Left kidney (tissue), 1 donor: ENCODE measurements at regions not wholly inside any gene's neighbourhood (a gene's known extent, or its start where the extent isn't known, plus 50 kb on each side); places are given as distances from the start of the nearest gene placed in this dataset.
"Not testable (repeated sequence)": the region's sequence is repeated elsewhere in the genome, so short reads cannot be mapped to it uniquely, and the experiment has no call there.

ENCODE experiments used
- DNase-seq: peaks from one replicate; pipeline ENCODE4 v3.0.0-alpha.2; 2013

DNA sequence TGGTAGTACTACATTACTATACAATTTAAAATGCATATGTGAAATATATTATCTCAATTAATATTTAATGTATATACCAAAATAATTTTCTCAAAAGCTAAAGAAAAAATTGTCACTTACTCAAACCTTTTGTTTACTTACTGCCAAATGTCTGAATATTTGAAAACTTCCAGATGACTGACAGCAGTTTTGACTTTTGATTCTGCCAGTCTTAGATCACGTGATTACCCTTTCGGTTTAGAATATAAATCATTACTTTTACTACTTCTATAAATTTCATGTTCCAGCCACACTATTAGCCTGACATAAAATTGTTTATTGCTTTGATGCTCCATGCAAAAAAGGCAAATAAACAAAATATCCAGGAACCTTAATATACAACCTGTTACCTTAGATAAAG is 680.7 kb upstream of the ID4 start:
- no peak for DNase-seq

GRCh38 chr6:19157486-19157885 is 679.7 kb upstream of the ID4 start:
- no peak for DNase-seq

GRCh38 chr6:19158586-19158985 is 678.6 kb upstream of the ID4 start:
- DNase-seq = no peak

GRCh38 chr6:19159089-19159488 is 678.1 kb upstream of the ID4 start:
- DNase-seq = no peak

DNA sequence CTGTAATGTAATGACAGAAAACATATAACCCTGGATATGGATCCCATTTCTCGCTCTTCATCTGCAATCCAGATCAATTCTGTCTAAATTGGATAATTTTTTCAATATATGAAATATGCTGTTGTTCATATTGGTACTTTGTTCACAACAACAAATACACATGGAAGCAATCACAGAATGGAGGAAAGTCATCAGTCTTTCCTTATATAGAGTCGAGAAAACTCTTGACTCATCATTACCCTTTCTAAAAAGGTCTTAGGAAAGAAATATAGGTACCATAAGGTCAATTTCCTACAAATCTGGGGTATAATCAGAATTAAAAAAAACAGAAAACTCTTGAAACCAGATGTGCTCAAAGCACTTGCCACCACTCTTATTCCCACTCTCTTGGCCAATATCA is 677.6 kb upstream of the ID4 start:
- no peak for DNase-seq

GRCh38 chr6:19160081-19160730 is 677.0 kb upstream of the ID4 start:
- DNase-seq = no peak

DNA sequence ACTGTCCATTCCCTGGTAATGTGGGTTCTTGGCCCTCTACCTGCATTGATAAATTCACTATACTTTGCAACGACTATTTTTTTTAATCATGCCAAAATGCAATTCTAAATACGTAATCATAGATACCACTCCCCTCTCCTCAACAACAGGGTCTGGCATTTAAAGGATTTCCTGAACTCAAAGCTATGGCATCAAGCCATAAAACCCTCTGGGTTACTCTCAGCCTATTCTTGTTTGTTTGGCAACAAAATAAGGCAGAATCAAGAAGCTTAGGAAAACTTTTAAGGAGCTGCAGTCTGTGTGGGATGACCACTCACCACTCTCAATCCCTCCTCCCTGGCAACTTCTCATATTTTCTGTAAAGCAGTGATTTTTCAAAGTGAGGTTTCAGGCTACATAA is 669.9 kb upstream of the ID4 start:
- no peak for DNase-seq

GRCh38 chr6:19169366-19169765 is 667.8 kb upstream of the ID4 start:
- no peak for DNase-seq

DNA sequence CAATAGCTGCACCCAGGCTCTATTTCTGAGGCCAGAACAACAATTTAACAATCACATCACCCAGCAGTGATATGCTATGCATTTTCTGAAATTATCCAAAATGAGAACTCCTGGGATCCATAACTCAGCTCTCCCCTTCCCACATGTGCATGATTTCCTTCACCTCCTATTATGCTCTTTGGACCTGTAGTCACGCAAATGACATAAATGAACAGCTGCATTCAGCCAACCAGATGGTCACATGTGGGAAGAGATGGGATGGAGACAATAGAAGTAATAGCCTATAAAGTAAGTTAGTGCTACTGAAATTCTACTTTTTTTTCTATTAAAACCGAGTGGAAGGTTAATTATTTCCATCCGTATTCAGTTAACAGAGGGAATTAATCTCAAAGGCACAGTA is 662.1 kb upstream of the ID4 start:
- no peak for DNase-seq

DNA sequence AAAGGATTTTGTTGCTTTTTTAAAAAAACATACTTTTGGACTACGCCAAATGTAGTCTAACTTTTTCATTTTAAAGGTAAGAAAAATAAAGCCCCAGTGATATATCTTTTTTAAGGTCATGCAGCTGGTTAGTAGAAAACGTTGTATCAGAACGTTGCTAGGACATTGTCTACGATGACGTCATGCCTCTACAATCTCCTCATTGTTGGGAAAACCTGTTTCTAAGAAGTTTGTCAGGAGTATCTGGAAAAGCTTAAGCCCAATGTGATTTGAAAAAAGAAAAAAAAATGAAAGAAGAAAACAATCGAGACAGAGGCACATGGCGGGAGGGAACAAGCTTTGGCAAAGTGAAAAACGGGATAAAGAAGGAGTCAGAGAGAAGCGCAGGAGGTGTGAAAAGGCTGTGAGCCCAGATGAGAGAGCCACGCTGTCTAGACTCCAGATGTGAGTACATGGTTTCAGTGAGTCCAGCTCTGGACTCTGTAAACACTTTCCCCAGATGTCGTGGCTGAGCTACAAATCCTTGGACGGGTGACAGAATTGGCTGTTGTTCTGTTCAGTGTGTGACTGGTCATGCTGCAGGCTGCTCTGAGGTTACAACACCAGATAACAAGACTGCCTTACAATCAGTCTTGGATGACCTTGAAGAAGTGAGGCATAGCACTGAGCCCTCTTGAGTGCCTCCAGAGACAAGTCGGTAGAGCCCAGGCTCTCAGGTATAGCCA is 656.7 kb upstream of the ID4 start:
- DNase-seq = peak; percentile 53

- peak; percentile 13 for DNase-seq
Observed at GRCh38 chr6:19181211-19181610, 656.0 kb upstream of the ID4 start.

GRCh38 chr6:19193624-19194023 is 643.5 kb upstream of the ID4 start:
- DNase-seq = no peak

DNA sequence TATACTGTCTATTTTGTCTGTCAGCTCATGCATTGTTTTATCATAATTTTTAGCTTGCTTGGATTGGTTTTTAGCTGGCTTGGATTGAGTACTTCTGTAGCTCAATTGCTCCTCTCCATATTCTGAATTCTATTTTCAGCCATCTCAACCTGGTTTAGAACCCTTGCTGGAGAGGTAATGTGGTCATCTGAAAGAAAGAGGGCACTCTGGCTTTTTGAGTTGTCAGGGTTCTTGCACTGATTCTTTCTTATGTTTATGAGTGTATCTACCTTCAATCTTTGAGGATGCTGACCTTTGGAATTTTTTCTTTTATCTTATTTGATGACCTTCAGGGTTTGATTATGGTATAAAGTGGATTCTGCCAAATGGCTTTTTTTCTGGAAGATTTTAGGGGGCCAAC is 632.7 kb upstream of the ID4 start:
- DNase-seq = no peak

- DNase-seq = no peak
Observed at GRCh38 chr6:19205076-19205475, 632.1 kb upstream of the ID4 start.

DNA sequence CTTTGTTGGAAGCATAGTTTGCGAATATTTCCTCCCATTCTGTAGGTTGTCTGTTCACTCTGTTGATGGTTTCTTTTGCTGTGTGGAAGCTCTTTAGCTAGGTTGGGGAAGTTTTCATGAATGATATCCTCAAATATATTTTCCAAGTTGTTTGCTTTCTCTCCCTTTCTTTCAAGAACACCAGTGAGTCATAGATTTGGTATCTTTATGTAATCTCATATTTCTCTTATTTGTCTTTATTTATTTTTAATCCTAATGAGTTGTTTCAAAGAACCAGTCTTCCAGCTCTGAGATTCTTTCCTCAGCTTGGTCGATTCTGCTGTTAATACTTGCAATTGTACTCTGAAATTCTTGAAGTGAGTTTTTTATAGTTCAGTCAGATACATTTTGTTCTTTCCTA is 628.0 kb upstream of the ID4 start:
- no peak for DNase-seq

- DNase-seq = no peak
Observed at GRCh38 chr6:19210849-19211590, 626.1 kb upstream of the ID4 start.

DNA sequence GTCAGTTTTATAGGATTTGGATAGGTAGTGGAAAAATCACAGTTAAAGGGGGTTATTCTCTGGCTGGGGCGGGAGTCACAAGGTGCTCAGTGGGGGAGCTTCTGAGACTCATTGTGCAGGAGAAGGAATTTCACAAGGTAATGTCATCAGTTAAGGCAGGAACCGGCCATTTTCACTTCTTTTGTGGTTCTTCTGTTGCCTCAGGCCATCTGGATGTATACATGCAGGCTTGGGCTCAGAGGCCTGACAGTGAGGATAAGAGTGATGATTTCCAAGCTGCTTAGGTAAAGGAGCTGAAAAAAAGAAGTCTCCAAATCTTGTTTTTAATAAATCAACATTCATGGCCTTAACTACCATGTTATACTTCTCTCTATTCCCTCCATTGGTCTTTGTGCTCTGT is 622.9 kb upstream of the ID4 start:
- DNase-seq = no peak

GRCh38 chr6:19219931-19220330 is 617.2 kb upstream of the ID4 start:
- DNase-seq = peak; percentile 46

GRCh38 chr6:19231878-19232561 is 605.1 kb upstream of the ID4 start:
- no peak for DNase-seq

DNA sequence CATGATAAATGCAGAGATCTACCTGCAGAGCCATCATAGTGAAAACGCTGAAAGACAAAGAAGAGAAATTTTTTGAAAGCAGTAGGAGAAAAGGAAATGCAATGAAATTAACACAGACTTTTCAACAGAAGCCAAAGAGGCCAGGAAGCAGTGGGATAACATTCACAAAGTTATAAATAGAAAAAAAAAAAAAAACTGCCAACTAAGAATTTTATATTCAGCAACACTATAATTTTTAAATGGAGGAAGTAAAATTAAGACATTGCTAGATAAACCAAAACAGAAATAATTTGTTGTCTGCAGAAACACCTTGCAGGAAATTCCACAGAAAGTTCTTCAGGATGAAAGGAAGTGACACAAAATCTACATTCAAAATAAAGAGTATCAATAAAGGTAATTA is 591.5 kb upstream of the ID4 start:
- no peak for DNase-seq

- DNase-seq = not testable (repeated sequence)
Observed at GRCh38 chr6:19247181-19247580, 590.0 kb upstream of the ID4 start.

DNA sequence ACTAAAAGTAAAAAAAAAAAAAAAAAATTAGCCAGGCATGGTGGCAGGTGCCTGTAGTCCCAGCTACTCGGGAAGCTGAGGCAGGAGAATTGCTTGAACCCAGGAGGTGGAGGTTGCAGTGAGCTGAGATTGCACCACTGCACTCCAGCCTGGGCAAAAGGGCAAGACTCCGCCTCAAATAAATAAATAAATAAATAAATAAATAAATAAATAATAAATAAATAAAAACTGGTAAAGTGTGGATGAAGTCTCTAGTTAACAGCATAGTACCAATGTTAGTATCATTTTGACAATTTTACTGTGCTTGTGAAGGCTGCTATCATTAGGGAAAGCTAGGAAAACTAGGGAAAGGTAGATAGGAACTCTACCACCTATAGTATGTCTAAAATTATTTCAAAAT is 581.0 kb upstream of the ID4 start:
- DNase-seq = not testable (repeated sequence)

GRCh38 chr6:19261642-19262041 is 575.5 kb upstream of the ID4 start:
- DNase-seq = no peak
